OCI-M1 (cell line): ENCODE measurements at regions not wholly inside any gene's neighbourhood (a gene's known extent, or its start where the extent isn't known, plus 50 kb on each side); places are given as distances from the start of the nearest gene placed in this dataset.
"Not testable (repeated sequence)": the region's sequence is repeated elsewhere in the genome, so short reads cannot be mapped to it uniquely, and the experiment has no call there.

Experiments used
- DNase-seq: peaks from one replicate; lab custom pipeline; 2025; lab: John Stamatoyannopoulos, UW

GRCh38 chr18:1671710-1672109 lies 767.0 kb downstream of the ADCYAP1 start:
- not testable (repeated sequence) for DNase-seq

- DNase-seq: no peak
Observed at GRCh38 chr18:1676387-1676786, 771.7 kb downstream of the ADCYAP1 start.

- no peak for DNase-seq
Observed at GRCh38 chr18:1680108-1680507, 775.4 kb downstream of the ADCYAP1 start.

- peak; percentile 39 for DNase-seq
Observed at GRCh38 chr18:1691863-1692262, 787.2 kb downstream of the ADCYAP1 start.

- no peak for DNase-seq
Observed at GRCh38 chr18:1708006-1708405, 803.3 kb downstream of the ADCYAP1 start.

- no peak for DNase-seq
Observed at GRCh38 chr18:1710114-1710513, 805.4 kb downstream of the ADCYAP1 start.

- DNase-seq: no peak
Observed at GRCh38 chr18:1732143-1732542, 827.5 kb downstream of the ADCYAP1 start.

GRCh38 chr18:1746131-1746530 lies 825.2 kb downstream of the METTL4 start:
- DNase-seq: no peak

GRCh38 chr18:1751249-1751648 lies 820.1 kb downstream of the METTL4 start:
- DNase-seq: peak; percentile 30

- no peak for DNase-seq
Observed at GRCh38 chr18:1760901-1761300, 810.4 kb downstream of the METTL4 start.

GRCh38 chr18:1774261-1774660 lies 797.0 kb downstream of the METTL4 start:
- DNase-seq: no peak

- DNase-seq: peak; percentile 59
Observed at GRCh38 chr18:1777843-1778242, 793.5 kb downstream of the METTL4 start.

- DNase-seq: no peak
Observed at GRCh38 chr18:1778496-1779178, 792.7 kb downstream of the METTL4 start.

- no peak for DNase-seq
Observed at GRCh38 chr18:1779587-1779986, 791.7 kb downstream of the METTL4 start.

GRCh38 chr18:1784113-1784512 lies 787.2 kb downstream of the METTL4 start:
- no peak for DNase-seq

GRCh38 chr18:1785980-1786379 lies 785.3 kb downstream of the METTL4 start:
- peak; percentile 27 for DNase-seq

- DNase-seq: no peak
Observed at GRCh38 chr18:1796636-1797035, 774.7 kb downstream of the METTL4 start.

GRCh38 chr18:1797235-1797634 lies 774.1 kb downstream of the METTL4 start:
- no peak for DNase-seq

- peak; percentile 16 for DNase-seq
Observed at GRCh38 chr18:1805521-1805920, 765.8 kb downstream of the METTL4 start.

- DNase-seq: peak; percentile 31
Observed at GRCh38 chr18:1806884-1807615, 764.3 kb downstream of the METTL4 start.

GRCh38 chr18:1811282-1811681 lies 760.0 kb downstream of the METTL4 start:
- no peak for DNase-seq

GRCh38 chr18:1825296-1825695 lies 746.0 kb downstream of the METTL4 start:
- no peak for DNase-seq

- DNase-seq: no peak
Observed at GRCh38 chr18:1840878-1841277, 730.4 kb downstream of the METTL4 start.

GRCh38 chr18:1846640-1847039 lies 724.7 kb downstream of the METTL4 start:
- peak; percentile 87 for DNase-seq
